ENCODE measurements at regions not wholly inside any gene's neighbourhood (a gene's known extent, or its start where the extent isn't known, plus 50 kb on each side); places are given as distances from the start of the nearest gene placed in this dataset.

- no peak overlapping the region for H4K91ac ChIP-seq (ENCODE audit: insufficient read depth, low read depth, low read length)
- intact Hi-C loops (cut with micrococcal nuclease): loop anchor here (5.0 kb wide), 1 partner anchor 42 kb away; no protein-coding TSS in a partner anchor
- H4K8ac ChIP-seq (ENCODE audit: low read depth in 2 of 2, low read length in 2 of 2): no peak overlapping the region
- WGBS, 2 experiments (ENCODE audit: extremely low coverage in 2 of 2, insufficient read length in 1 of 2): 38% methylated on average over 1 of the region's 1 CpG; no CpG with 5 or more reads in 1 of the 2 experiments
- H3K9me3 ChIP-seq (ENCODE audit: control insufficient read depth, insufficient read depth, low read length): no peaks in the 10 kb centered on the region; the same call in 1 of the 2 replicates
- no peaks in the 10 kb centered on the region for H3K36me3 ChIP-seq (ENCODE audit: control insufficient read depth, insufficient read depth, low read length)
- no peak overlapping the region for H3K56ac ChIP-seq (ENCODE audit: extremely low read depth, insufficient read depth, low read length)
- H3K9ac ChIP-seq (ENCODE audit: low read depth, low read length): no peak overlapping the region
- no peak overlapping the region for H3K27ac ChIP-seq (ENCODE audit: insufficient read depth, low read length)
- H3K9me1 ChIP-seq (ENCODE audit: insufficient read depth, low read length): no peaks in the 10 kb centered on the region
- no peaks in the 10 kb centered on the region for H3K4me1 ChIP-seq (ENCODE audit: control insufficient read depth, insufficient read depth, low read length)
- H3K79me1 ChIP-seq (ENCODE audit: low read depth in 1 of 2, low read length in 2 of 2): no peaks in the 10 kb centered on the region
- no peak overlapping the region for H4K5ac ChIP-seq (ENCODE audit: low read depth, low read length)
- POLR2A ChIA-PET (ENCODE audit: unreplicated experiment): no interaction called here
- no peak overlapping the region for H3K23ac ChIP-seq (ENCODE audit: low read depth, low read length)
- no peak overlapping the region for H3K4me2 ChIP-seq (ENCODE audit: low read depth, low read length)
- peak overlapping the region; percentile 47 for H2AFZ ChIP-seq (replicated peaks; ENCODE audit: low read length, poor library complexity)
- H3K14ac ChIP-seq (replicated peaks; ENCODE audit: low read depth, low read length): no peak overlapping the region
- no peak overlapping the region for H2AK5ac ChIP-seq (ENCODE audit: low read depth, low read length)
- ATAC-seq (ENCODE audit: low read depth) (peak; percentile 77), DNase-seq (peak; percentile 53)
- no peak overlapping the region for H3K18ac ChIP-seq (ENCODE audit: low read depth, low read length)
- no peak overlapping the region for H3K4me3 ChIP-seq (ENCODE audit: insufficient read depth, low read depth, low read length)
- dilution Hi-C loops (cut with HindIII; ENCODE audit: low sequenced_read_pairs, unreplicated experiment): no loop called here
- H2BK20ac ChIP-seq (ENCODE audit: low read depth, low read length): no peak overlapping the region
- no peak overlapping the region for H2BK120ac ChIP-seq (ENCODE audit: low read depth, low read length)
- no peak overlapping the region for H3K4ac ChIP-seq (ENCODE audit: low read depth, low read length)
- CTCF ChIA-PET: no interaction called here
- no peaks in the 10 kb centered on the region; the same call in 1 of the 2 replicates for H3K27me3 ChIP-seq (ENCODE audit: control insufficient read depth, insufficient read depth, low read length)
- no TSS peak for BruUV-seq (replicated peaks)
- H2BK5ac ChIP-seq (ENCODE audit: low read depth, low read length, poor library complexity, severe bottlenecking): no peak overlapping the region
- H2AK9ac ChIP-seq (replicated peaks; ENCODE audit: low read depth, low read length, poor library complexity): no peak overlapping the region
- TF ChIP-seq, protein P1, sequence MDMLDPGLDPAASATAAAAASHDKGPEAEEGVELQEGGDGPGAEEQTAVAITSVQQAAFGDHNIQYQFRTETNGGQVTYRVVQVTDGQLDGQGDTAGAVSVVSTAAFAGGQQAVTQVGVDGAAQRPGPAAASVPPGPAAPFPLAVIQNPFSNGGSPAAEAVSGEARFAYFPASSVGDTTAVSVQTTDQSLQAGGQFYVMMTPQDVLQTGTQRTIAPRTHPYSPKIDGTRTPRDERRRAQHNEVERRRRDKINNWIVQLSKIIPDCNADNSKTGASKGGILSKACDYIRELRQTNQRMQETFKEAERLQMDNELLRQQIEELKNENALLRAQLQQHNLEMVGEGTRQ (IDR thresholded peaks at IDR 0.05; ENCODE audit: low read depth, low read length): no peak
- TF ChIP-seq CEBPB (IDR thresholded peaks at IDR 0.05; ENCODE audit: low read depth, low read length) (no peak), FOS (IDR thresholded peaks at IDR 0.05; ENCODE audit: low read depth, low read length) (no peak), MAFK (IDR thresholded peaks at IDR 0.05; ENCODE audit: low read depth, low read length) (no peak), RCOR1 (IDR thresholded peaks at IDR 0.05; ENCODE audit: insufficient replicate concordance, low read length) (no peak), RFX5 (IDR thresholded peaks at IDR 0.05; ENCODE audit: low read depth, low read length) (no peak), POLR2A (IDR thresholded peaks at IDR 0.05; ENCODE audit: low read depth, low read length) (no peak), RAD21 (IDR thresholded peaks at IDR 0.05; ENCODE audit: low read length) (no peak)
- TF ChIP-seq, protein P2, sequence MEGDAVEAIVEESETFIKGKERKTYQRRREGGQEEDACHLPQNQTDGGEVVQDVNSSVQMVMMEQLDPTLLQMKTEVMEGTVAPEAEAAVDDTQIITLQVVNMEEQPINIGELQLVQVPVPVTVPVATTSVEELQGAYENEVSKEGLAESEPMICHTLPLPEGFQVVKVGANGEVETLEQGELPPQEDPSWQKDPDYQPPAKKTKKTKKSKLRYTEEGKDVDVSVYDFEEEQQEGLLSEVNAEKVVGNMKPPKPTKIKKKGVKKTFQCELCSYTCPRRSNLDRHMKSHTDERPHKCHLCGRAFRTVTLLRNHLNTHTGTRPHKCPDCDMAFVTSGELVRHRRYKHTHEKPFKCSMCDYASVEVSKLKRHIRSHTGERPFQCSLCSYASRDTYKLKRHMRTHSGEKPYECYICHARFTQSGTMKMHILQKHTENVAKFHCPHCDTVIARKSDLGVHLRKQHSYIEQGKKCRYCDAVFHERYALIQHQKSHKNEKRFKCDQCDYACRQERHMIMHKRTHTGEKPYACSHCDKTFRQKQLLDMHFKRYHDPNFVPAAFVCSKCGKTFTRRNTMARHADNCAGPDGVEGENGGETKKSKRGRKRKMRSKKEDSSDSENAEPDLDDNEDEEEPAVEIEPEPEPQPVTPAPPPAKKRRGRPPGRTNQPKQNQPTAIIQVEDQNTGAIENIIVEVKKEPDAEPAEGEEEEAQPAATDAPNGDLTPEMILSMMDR (conservative IDR thresholded peaks at IDR 0.05; ENCODE audit: low read depth, low read length): no peak
- no peaks in the 10 kb centered on the region for H4K20me1 ChIP-seq (ENCODE audit: insufficient read depth, low read length)
- in situ Hi-C loops (cut with MboI; ENCODE audit: low sequenced_read_pairs): no loop called here
- no peak overlapping the region for H2BK15ac ChIP-seq (ENCODE audit: low read depth, low read length)
Observed at GRCh38 chr5:72760259-72760658, 56.2 kb upstream of the TNPO1 start.
